GM12864 (cell line): ENCODE measurements at regions not wholly inside any gene's neighbourhood (a gene's known extent, or its start where the extent isn't known, plus 50 kb on each side); places are given as distances from the start of the nearest gene placed in this dataset.

ENCODE experiments used
- DNase-seq: peaks from one replicate; pipeline ENCODE4 v3.0.0-alpha.2; 2011; ENCODE audit warnings: low read depth
- H3K4me3 ChIP-seq: 2 replicates; pipeline ENCODE4 v1.5.1; 2011; ENCODE audit warnings: mild to moderate bottlenecking, low read depth, low read length, control low read depth
- CTCF ChIP-seq: IDR thresholded peaks from 2 replicates; pipeline ENCODE4 v1.5.1; 2011; ENCODE audit warnings: low read depth, mild to moderate bottlenecking, moderate library complexity, low read length, control low read depth, inconsistent platforms; ENCODE audit errors: missing control alignments

- TF ChIP-seq CTCF: no peak
- DNase-seq: no peak
- no peak overlapping the region for H3K4me3 ChIP-seq
Measured at GRCh38 chr7:15855525-15856109, 169.1 kb upstream of the MEOX2 start.

- TF ChIP-seq CTCF: no peak
- H3K4me3 ChIP-seq: no peak overlapping the region
- no peak for DNase-seq
Measured at GRCh38 chr7:15854841-15855524, 168.5 kb upstream of the MEOX2 start.

DNA sequence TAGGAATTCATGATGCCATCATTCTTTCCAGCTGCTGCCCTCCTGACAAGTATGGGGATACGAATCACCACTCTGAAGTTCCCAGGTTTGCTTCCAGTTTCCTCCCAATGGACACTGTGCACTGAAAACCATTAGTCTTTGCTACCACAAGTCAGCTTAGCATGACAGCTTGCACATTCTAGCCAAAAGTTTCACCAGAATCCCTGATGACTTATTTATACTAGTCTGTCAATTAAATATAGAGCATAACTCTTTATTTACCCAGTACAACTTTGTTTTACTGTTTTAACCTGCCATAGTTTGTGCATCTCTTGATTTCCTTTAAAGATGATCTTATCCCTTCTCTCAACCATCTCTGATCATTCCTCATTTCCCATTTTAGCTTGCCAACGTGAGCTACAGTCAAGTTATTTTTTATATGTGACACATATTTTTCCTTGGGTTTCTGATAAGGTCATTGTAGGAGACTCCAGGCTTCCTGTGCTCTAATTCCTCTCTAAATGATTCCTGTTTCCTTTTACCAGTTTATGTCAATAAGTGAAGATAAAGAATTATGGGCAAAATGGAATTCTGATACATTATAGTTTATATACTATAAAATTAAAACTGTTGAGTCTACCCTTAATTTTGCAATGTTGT lies 167.5 kb upstream of the MEOX2 start:
- no peak for TF ChIP-seq CTCF
- DNase-seq: no peak
- no peak overlapping the region for H3K4me3 ChIP-seq

- DNase-seq: no peak
- TF ChIP-seq CTCF: no peak
- H3K4me3 ChIP-seq: no peak overlapping the region
Measured at GRCh38 chr7:15851201-15851600, 164.7 kb upstream of the MEOX2 start.

DNA sequence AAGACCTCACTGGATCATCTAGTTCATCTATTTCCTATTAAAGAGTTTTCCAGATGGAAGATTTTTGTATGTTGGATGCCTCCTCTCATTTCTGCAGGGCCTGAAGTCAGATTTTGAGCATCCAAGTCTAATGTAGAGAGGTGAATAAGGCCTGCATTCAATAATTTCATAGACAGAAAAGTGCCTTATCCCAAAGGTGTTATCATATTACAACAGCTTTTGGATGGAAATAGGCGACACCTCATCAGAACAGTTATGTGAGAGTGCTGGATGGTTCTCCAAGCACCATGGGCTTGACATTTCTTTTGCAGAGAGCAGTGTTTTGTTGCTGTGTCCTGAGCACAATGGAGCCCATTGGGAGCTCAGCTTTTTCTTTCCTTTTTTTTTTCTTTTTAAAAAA lies 162.4 kb upstream of the MEOX2 start:
- DNase-seq: no peak
- no peak overlapping the region for H3K4me3 ChIP-seq
- TF ChIP-seq CTCF: no peak

DNA sequence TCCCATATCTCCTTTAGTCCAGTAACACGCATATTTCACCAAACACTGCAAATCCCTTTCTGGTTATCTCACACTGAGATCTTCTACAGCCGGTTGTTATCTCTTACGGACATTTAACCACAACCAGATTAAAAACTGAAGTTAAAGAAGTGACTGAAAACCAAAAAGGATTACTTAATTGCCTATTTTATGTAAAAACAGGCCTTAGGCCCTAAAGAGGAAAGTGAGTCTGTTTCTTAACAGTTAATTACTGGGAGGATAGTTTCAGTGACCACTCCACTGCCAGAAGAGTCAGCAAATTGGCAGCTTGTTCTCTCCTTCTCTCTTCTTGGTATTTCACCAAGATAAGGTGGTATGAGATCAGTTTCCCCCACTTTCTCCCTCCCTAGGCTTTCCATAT lies 161.9 kb upstream of the MEOX2 start:
- no peak for DNase-seq
- no peak for TF ChIP-seq CTCF
- H3K4me3 ChIP-seq: no peak overlapping the region
